ENCODE measurements at regions not wholly inside any gene's neighbourhood (a gene's known extent, or its start where the extent isn't known, plus 50 kb on each side); places are given as distances from the start of the nearest gene placed in this dataset.

DNA sequence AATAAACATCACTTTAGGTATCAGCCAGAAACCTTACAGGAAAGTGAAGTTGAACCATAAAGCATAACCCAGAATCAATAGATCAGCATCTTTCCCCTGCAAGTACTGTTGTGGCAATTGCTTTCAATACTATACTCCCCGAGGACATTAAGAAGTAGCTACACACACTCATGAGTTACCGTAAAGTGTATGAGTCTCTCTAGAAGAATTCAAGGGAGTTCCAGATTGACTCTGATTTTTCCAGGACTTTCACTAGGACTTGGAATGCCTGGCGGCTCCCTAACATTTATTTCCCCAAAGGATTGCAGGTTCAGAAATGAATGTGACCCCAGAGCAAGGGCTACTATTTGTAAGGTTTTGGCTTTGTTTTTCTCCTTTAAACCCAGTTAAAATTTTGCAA is 465.4 kb upstream of the MDGA2 start:
- TF ChIP-seq, protein P1, sequence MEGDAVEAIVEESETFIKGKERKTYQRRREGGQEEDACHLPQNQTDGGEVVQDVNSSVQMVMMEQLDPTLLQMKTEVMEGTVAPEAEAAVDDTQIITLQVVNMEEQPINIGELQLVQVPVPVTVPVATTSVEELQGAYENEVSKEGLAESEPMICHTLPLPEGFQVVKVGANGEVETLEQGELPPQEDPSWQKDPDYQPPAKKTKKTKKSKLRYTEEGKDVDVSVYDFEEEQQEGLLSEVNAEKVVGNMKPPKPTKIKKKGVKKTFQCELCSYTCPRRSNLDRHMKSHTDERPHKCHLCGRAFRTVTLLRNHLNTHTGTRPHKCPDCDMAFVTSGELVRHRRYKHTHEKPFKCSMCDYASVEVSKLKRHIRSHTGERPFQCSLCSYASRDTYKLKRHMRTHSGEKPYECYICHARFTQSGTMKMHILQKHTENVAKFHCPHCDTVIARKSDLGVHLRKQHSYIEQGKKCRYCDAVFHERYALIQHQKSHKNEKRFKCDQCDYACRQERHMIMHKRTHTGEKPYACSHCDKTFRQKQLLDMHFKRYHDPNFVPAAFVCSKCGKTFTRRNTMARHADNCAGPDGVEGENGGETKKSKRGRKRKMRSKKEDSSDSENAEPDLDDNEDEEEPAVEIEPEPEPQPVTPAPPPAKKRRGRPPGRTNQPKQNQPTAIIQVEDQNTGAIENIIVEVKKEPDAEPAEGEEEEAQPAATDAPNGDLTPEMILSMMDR (IDR thresholded peaks at IDR 0.05; ENCODE audit: low read depth, low read length, missing control alignments): no peak
- H3K4me3 ChIP-seq (ENCODE audit: low read depth, low read length): no peak overlapping the region
- in situ Hi-C loops (cut with HindIII; ENCODE audit: low sequenced_read_pairs): no loop called here
- no peak for DNase-seq (ENCODE audit: low read depth)

DNA sequence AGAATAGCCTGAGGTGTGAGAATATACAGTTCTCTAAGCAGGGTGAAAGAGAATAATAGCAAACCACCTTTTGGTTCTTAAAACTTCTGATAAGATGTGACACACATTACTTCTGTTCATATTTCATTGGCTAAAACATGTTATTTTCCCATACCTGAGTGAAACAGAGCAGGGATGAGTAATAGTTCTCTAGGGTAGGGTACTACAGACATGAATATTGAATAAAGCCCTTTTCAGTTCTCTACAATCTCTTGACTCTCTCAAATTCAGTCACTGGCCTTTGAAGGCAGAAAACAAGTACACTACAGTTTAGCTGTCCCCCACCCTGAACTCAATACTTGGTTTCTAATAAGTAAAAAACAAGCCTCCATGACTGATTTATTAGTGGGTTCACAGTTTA is 454.1 kb upstream of the MDGA2 start:
- H3K4me3 ChIP-seq (ENCODE audit: low read depth, low read length): no peak overlapping the region
- no peak for DNase-seq (ENCODE audit: low read depth)
- in situ Hi-C loops (cut with HindIII; ENCODE audit: low sequenced_read_pairs): no loop called here
- TF ChIP-seq, protein P1 (IDR thresholded peaks at IDR 0.05; ENCODE audit: low read depth, low read length, missing control alignments): no peak

DNA sequence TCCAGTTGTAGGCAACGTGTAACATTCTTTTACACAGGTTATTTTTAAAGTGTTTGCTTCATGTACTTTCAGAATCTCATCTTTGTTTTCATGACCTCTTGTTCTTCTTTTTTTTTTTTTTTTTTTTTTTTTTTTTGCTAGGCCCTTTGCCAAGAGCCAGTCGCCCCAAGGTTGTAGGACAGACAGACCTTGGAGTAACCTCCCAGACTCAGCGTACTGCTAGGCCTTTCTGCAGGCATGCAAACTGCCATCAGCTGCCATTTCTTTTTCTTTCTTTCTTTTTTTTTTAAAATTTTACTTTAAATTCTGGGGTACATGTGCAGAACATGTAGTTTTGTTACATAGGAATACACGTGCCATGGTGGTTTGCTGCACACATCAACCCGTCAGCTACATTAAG is 452.3 kb upstream of the MDGA2 start:
- H3K4me3 ChIP-seq (ENCODE audit: low read depth, low read length): no peak overlapping the region
- in situ Hi-C loops (cut with HindIII; ENCODE audit: low sequenced_read_pairs): no loop called here
- TF ChIP-seq, protein P1 (IDR thresholded peaks at IDR 0.05; ENCODE audit: low read depth, low read length, missing control alignments): no peak
- no peak for DNase-seq (ENCODE audit: low read depth)

DNA sequence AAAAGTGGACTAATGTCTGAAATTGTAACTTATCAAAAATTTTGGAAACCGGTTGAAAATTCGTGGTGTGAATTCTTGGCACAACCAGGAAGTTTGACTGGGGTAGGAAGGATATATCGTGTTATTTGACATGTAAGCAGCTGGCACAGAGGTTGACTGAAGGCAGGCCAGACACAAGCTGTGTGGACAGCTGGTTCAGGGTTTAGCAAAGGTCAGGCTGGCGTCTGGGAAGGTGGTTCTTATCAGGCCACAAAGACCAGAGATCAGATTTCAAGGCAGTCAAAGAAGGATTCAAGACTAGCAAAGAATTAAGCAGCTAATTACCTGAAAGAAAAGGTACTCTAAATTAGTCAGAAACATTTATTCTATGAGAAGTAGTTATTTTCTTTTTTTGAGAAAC is 450.2 kb upstream of the MDGA2 start:
- TF ChIP-seq, protein P1 (IDR thresholded peaks at IDR 0.05; ENCODE audit: low read depth, low read length, missing control alignments): no peak
- no peak overlapping the region for H3K4me3 ChIP-seq (ENCODE audit: low read depth, low read length)
- no peak for DNase-seq (ENCODE audit: low read depth)
- in situ Hi-C loops (cut with HindIII; ENCODE audit: low sequenced_read_pairs): no loop called here

DNA sequence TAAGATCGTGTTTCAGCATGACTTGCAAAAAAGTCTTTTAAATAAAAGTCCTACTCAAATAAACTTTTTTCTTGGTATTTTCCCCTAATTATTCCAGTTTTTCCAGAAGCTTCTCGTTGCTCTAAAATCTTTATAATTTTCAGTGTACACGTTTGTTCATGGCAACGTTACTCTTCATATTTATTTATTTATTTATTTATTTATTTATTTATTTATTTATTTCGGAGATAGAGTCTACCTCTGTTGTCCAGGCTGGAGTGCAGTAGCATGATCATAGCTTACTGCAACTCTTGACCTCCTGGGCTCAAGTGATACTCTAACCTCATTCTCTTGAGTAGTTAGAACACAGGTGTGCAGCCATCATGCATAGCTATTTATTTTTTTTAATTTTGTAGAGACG is 438.3 kb upstream of the MDGA2 start:
- no peak overlapping the region for H3K4me3 ChIP-seq (ENCODE audit: low read depth, low read length)
- DNase-seq (ENCODE audit: low read depth): no peak
- in situ Hi-C loops (cut with HindIII; ENCODE audit: low sequenced_read_pairs): no loop called here
- TF ChIP-seq, protein P1 (IDR thresholded peaks at IDR 0.05; ENCODE audit: low read depth, low read length, missing control alignments): no peak

DNA sequence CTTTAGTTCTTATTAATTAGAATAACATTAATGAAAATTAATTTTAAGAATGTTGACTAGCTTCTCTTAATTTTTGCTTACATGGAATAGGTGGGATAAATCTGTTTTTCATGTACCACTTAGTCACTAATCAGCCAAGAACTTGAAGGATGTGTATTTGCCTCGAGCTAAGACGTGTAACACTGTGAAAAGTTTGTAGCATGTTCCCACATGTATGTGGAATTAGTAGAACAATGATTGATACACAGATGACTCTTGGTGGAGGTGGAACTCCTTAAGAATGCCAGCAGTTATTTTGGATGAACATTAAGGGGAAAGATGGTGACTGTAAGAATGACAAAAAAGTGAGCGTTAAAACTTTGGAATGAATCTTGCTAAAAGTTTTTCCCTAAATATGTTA is 435.7 kb upstream of the MDGA2 start:
- H3K4me3 ChIP-seq (ENCODE audit: low read depth, low read length): no peak overlapping the region
- DNase-seq (ENCODE audit: low read depth): no peak
- in situ Hi-C loops (cut with HindIII; ENCODE audit: low sequenced_read_pairs): no loop called here
- TF ChIP-seq, protein P1 (IDR thresholded peaks at IDR 0.05; ENCODE audit: low read depth, low read length, missing control alignments): no peak

DNA sequence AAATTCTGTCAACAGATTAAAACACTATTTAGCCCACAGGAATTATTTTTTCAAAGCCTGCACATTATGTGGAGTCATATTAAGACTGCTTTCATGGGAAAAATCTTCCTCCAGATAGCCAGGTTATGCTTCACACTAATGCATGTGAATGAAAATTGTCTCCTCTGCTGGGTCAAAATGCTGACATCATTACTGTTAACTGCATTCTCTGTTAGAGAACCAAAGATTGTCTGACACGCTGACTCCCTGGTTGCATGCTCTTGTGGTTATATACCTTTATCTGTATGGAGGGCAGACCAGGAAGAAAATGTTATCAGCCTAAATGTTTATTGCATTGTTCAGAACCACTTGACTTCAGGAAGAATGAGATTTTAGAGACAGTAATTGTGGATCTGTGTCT is 432.2 kb upstream of the MDGA2 start:
- in situ Hi-C loops (cut with HindIII; ENCODE audit: low sequenced_read_pairs): no loop called here
- no peak for DNase-seq (ENCODE audit: low read depth)
- H3K4me3 ChIP-seq (ENCODE audit: low read depth, low read length): no peak overlapping the region
- TF ChIP-seq, protein P1 (IDR thresholded peaks at IDR 0.05; ENCODE audit: low read depth, low read length, missing control alignments): no peak

All from astrocyte of the cerebellum (primary cell).